Keratinocyte (primary cell): ENCODE measurements at regions not wholly inside any gene's neighbourhood (a gene's known extent, or its start where the extent isn't known, plus 50 kb on each side); places are given as distances from the start of the nearest gene placed in this dataset.

Experiments
- DNase-seq: peaks from one replicate; pipeline ENCODE4 v3.0.0-alpha.2; 2011; ENCODE audit warnings: low read depth, missing footprints, low spot score
- FAIRE-seq: peaks from 2 replicates; lab custom pipeline; 2011; peaks lifted over from hg19 to GRCh38; lab: Jason Lieb, UNC
- H2AFZ ChIP-seq: 2 replicates; pipeline ENCODE4 v1.6.0; 2012; ENCODE audit warnings: low read length, control low read depth, inconsistent platforms; ENCODE audit not compliant: control insufficient read depth
- H3K27ac ChIP-seq: 2 replicates; pipeline ENCODE4 v1.5.1; 2011; ENCODE audit warnings: low read length; ENCODE audit not compliant: control insufficient read depth, insufficient read depth
- H3K27me3 ChIP-seq: 3 replicates; pipeline ENCODE4 v1.6.0; 2011; ENCODE audit warnings: low read length; ENCODE audit not compliant: control insufficient read depth, insufficient read depth; ENCODE audit errors: extremely low read depth
- H3K36me3 ChIP-seq, 2 experiments: 2 replicates in 1 of 2; 3 replicates in 1 of 2; pipeline ENCODE4 v1.5.1; 2011; ENCODE audit warnings: low read length in 2 of 2, mild to moderate bottlenecking in 1 of 2; ENCODE audit not compliant: control insufficient read depth in 2 of 2, insufficient read depth in 2 of 2; ENCODE audit errors: extremely low read depth in 1 of 2
- H3K4me1 ChIP-seq: 3 replicates; pipeline ENCODE4 v1.5.1; 2011; ENCODE audit warnings: low read length; ENCODE audit not compliant: control insufficient read depth, insufficient read depth; ENCODE audit errors: extremely low read depth
- H3K4me2 ChIP-seq: 3 replicates; pipeline ENCODE4 v1.6.0; 2011; ENCODE audit warnings: low read depth, low read length; ENCODE audit not compliant: control insufficient read depth, insufficient read depth; ENCODE audit errors: extremely low read depth
- H3K4me3 ChIP-seq, 3 experiments: fragments of 200-600 bp in 1 of 3; sonication (generic) in 1 of 3; 2 replicates in 2 of 3; 3 replicates in 1 of 3; pipeline ENCODE4 v1.5.1; 2011 to 2016; ENCODE audit warnings: low read length in 3 of 3, mild to moderate bottlenecking in 3 of 3, control low read depth in 2 of 3, inconsistent platforms in 1 of 3, low read depth in 1 of 3, mixed read lengths in 1 of 3, mixed run types in 1 of 3, moderate library complexity in 1 of 3; ENCODE audit not compliant: control insufficient read depth in 2 of 3, insufficient read depth in 2 of 3; ENCODE audit errors: extremely low read depth in 1 of 3
- H3K79me2 ChIP-seq: 2 replicates; pipeline ENCODE4 v1.6.0; 2012; ENCODE audit warnings: low read length; ENCODE audit not compliant: control insufficient read depth, insufficient read depth
- H3K9ac ChIP-seq: 3 replicates; pipeline ENCODE4 v1.6.0; 2011; ENCODE audit warnings: low read length; ENCODE audit not compliant: control insufficient read depth, insufficient read depth; ENCODE audit errors: extremely low read depth
- H3K9me1 ChIP-seq: 3 replicates; pipeline ENCODE4 v1.6.0; 2011; ENCODE audit warnings: low read length; ENCODE audit not compliant: control insufficient read depth, insufficient read depth; ENCODE audit errors: extremely low read depth
- H3K9me3 ChIP-seq: 2 replicates; pipeline ENCODE4 v1.5.1; 2012; ENCODE audit warnings: low read depth, low read length; ENCODE audit not compliant: control insufficient read depth
- H4K20me1 ChIP-seq: 3 replicates; pipeline ENCODE4 v1.6.0; 2011; ENCODE audit warnings: low read length; ENCODE audit not compliant: control insufficient read depth, insufficient read depth; ENCODE audit errors: extremely low read depth
- CTCF ChIP-seq, 3 experiments: IDR thresholded peaks in 1 of 3; conservative IDR thresholded peaks in 1 of 3; optimal IDR thresholded peaks in 1 of 3; 2 replicates in 2 of 3; 3 replicates in 1 of 3; pipeline versions ENCODE3 to v1.5.1; 2011; ENCODE audit warnings: low read length in 3 of 3, mild to moderate bottlenecking in 3 of 3, moderate library complexity in 2 of 3, control low read depth in 1 of 3, inconsistent platforms in 1 of 3; ENCODE audit not compliant: insufficient read depth in 2 of 3; ENCODE audit errors: extremely low read depth in 1 of 3
- EZH2 ChIP-seq: IDR thresholded peaks from one replicate; pipeline ENCODE4 v1.6.1; 2012; ENCODE audit warnings: inconsistent platforms, mild to moderate bottlenecking, low read length, moderate library complexity
- dilution Hi-C: fragments of 300-500 bp; cut with MboI; formaldehyde crosslinking; loops from one replicate; pipeline ENCODE4 v1.7.0; 2020; ENCODE audit warnings: low sequenced_read_pairs; ENCODE audit not compliant: extremely low pct_ligation_motif_present

DNA sequence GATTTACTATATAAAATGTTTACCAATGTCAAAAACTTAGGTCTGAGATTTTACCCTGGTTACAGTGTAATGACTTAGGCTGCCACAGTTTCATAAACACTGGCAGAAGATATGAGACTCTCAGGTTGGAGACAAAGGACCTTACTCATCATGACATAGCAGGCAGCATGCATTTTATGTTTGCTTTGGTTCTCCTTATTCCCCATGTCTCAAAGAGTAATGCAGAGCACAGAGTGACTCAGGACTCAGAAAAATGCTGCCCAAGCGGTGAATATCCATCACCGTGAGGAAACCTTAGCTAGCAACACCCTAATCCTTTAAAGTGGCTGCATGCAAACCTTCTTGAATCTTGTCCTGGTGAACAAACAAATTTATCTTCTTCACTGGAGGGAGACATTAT, 112.1 kb upstream of the EYS start:
- Histone ChIP-seq H4K20me1 (no peaks in the 10 kb centered on the region), H2AFZ (no peak overlapping the region), H3K36me3 (no peaks in the 10 kb centered on the region), H3K4me3 (no peak overlapping the region), H3K9me1 (no peaks in the 10 kb centered on the region), H3K9ac (no peak overlapping the region), H3K27me3 (no peaks in the 10 kb centered on the region), H3K27ac (no peak overlapping the region), H3K4me1 (no peaks in the 10 kb centered on the region), H3K9me3 (no peaks in the 10 kb centered on the region), H3K4me2 (no peak overlapping the region), H3K79me2 (no peaks in the 10 kb centered on the region)
- no peak for TF ChIP-seq CTCF (optimal IDR thresholded peaks at IDR 0.05 in 1 of 3, IDR thresholded peaks at IDR 0.05 in 1 of 3, conservative IDR thresholded peaks at IDR 0.05 in 1 of 3; ENCODE audit: extremely low read depth in 1 of 3, insufficient read depth in 2 of 3, low read length in 3 of 3)
- no peak for TF ChIP-seq EZH2
- dilution Hi-C loops = no loop called here
- DNase-seq = no peak
- FAIRE-seq = no peak

- no peak overlapping the region for H3K27ac ChIP-seq
- no peak overlapping the region for H2AFZ ChIP-seq
- no peak for FAIRE-seq
- no peaks in the 10 kb centered on the region for H3K27me3 ChIP-seq
- no peak overlapping the region for H3K4me2 ChIP-seq
- H3K9me3 ChIP-seq = no peaks in the 10 kb centered on the region
- dilution Hi-C loops = no loop called here
- no peaks in the 10 kb centered on the region for H3K4me1 ChIP-seq
- no peak for DNase-seq
- no peak overlapping the region for H3K4me3 ChIP-seq
- no peaks in the 10 kb centered on the region for H3K36me3 ChIP-seq
- H3K9ac ChIP-seq = no peak overlapping the region
- H3K79me2 ChIP-seq = no peaks in the 10 kb centered on the region
- no peaks in the 10 kb centered on the region for H4K20me1 ChIP-seq
- H3K9me1 ChIP-seq = no peaks in the 10 kb centered on the region
- no peak for TF ChIP-seq EZH2
- no peak for TF ChIP-seq CTCF (optimal IDR thresholded peaks at IDR 0.05 in 1 of 3, IDR thresholded peaks at IDR 0.05 in 1 of 3, conservative IDR thresholded peaks at IDR 0.05 in 1 of 3; ENCODE audit: extremely low read depth in 1 of 3, insufficient read depth in 2 of 3, low read length in 3 of 3)
Observed at GRCh38 chr6:65818576-65818975, 111.5 kb upstream of the EYS start.
